Mesenchymal stem cell (in vitro differentiated cells and primary cell): ENCODE measurements at regions not wholly inside any gene's neighbourhood (a gene's known extent, or its start where the extent isn't known, plus 50 kb on each side); places are given as distances from the start of the nearest gene placed in this dataset.

Source experiments
- DNase-seq: peaks from one replicate; pipeline ENCODE4 v3.0.0-alpha.2; 2013
- H2AFZ ChIP-seq: one replicate; pipeline ENCODE4 v1.6.1; 2013; ENCODE audit warnings: low read depth, mild to moderate bottlenecking, control low read depth, inconsistent platforms, low read length, moderate library complexity
- H2AK5ac ChIP-seq: 2 replicates; pipeline ENCODE4 v1.6.1; 2013; ENCODE audit warnings: low read length, moderate library complexity, mild to moderate bottlenecking, inconsistent platforms; ENCODE audit not compliant: severe bottlenecking
- H2BK120ac ChIP-seq: one replicate; pipeline ENCODE4 v1.6.1; 2013; ENCODE audit warnings: low read depth, mild to moderate bottlenecking, inconsistent platforms, low read length, moderate library complexity
- H2BK12ac ChIP-seq, 2 experiments: one replicate each; pipeline ENCODE4 v1.6.1; 2013; ENCODE audit warnings: inconsistent platforms in 2 of 2, low read length in 2 of 2, mild to moderate bottlenecking in 2 of 2, moderate library complexity in 2 of 2, control low read depth in 1 of 2
- H2BK15ac ChIP-seq: one replicate; pipeline ENCODE4 v1.6.1; 2013; ENCODE audit warnings: mild to moderate bottlenecking, low read depth, inconsistent platforms; ENCODE audit not compliant: poor library complexity, severe bottlenecking
- H2BK5ac ChIP-seq: 2 replicates; pipeline ENCODE4 v1.6.1; 2013; ENCODE audit warnings: low read depth, mild to moderate bottlenecking, low read length, control low read depth, inconsistent platforms; ENCODE audit not compliant: poor library complexity, severe bottlenecking
- H3K14ac ChIP-seq, 2 experiments: one replicate each; pipeline ENCODE4 v1.6.1; 2013; ENCODE audit warnings: inconsistent platforms in 2 of 2, low read length in 2 of 2, control low read depth in 1 of 2, mild to moderate bottlenecking in 1 of 2, moderate library complexity in 1 of 2
- H3K18ac ChIP-seq, 2 experiments: one replicate each; pipeline ENCODE4 v1.6.1; 2013; ENCODE audit warnings: inconsistent platforms in 2 of 2, low read length in 2 of 2, control low read depth in 1 of 2, low read depth in 1 of 2, mild to moderate bottlenecking in 1 of 2
- H3K23ac ChIP-seq, 2 experiments: one replicate each; pipeline ENCODE4 v1.6.1; 2013; ENCODE audit warnings: inconsistent platforms in 2 of 2, low read length in 2 of 2, mild to moderate bottlenecking in 2 of 2, moderate library complexity in 2 of 2, control low read depth in 1 of 2
- H3K27ac ChIP-seq: 2 replicates; pipeline ENCODE4 v1.5.1; 2013; ENCODE audit warnings: mild to moderate bottlenecking, moderate library complexity, low read length, control low read depth, inconsistent platforms; ENCODE audit not compliant: poor library complexity, severe bottlenecking
- H3K27me3 ChIP-seq, 2 experiments: 2 replicates each; pipeline versions ENCODE4 v1.6.1 to v1.7.0; 2013; ENCODE audit warnings: low read length in 2 of 2, mild to moderate bottlenecking in 2 of 2, moderate library complexity in 2 of 2, control low read depth in 1 of 2, inconsistent platforms in 1 of 2; ENCODE audit not compliant: control insufficient read depth in 1 of 2, insufficient read depth in 1 of 2
- H3K36me3 ChIP-seq, 2 experiments: 2 replicates each; pipeline versions ENCODE4 v1.6.1 to v1.7.0; 2013; ENCODE audit warnings: low read length in 2 of 2, control low read depth in 1 of 2, inconsistent platforms in 1 of 2, low read depth in 1 of 2, mild to moderate bottlenecking in 1 of 2; ENCODE audit not compliant: insufficient read depth in 2 of 2, control insufficient read depth in 1 of 2
- H3K4ac ChIP-seq, 2 experiments: one replicate each; pipeline ENCODE4 v1.6.1; 2013; ENCODE audit warnings: inconsistent platforms in 2 of 2, low read length in 2 of 2, mild to moderate bottlenecking in 2 of 2, moderate library complexity in 2 of 2, control low read depth in 1 of 2, low read depth in 1 of 2
- H3K4me1 ChIP-seq: 2 replicates; pipeline ENCODE4 v1.6.1; 2013; ENCODE audit warnings: low read depth, low read length, control low read depth; ENCODE audit not compliant: control insufficient read depth, insufficient read depth
- H3K4me2 ChIP-seq: 2 replicates; pipeline ENCODE4 v1.6.1; 2013; ENCODE audit warnings: low read length, mild to moderate bottlenecking, inconsistent platforms; ENCODE audit not compliant: poor library complexity, severe bottlenecking
- H3K4me3 ChIP-seq, 2 experiments: 2 replicates each; pipeline versions ENCODE4 v1.5.1 to v1.7.0; 2013; ENCODE audit warnings: low read length in 2 of 2, mild to moderate bottlenecking in 2 of 2, control low read depth in 1 of 2, low read depth in 1 of 2; ENCODE audit not compliant: insufficient read depth in 1 of 2
- H3K79me1 ChIP-seq: replicated peaks from 2 replicates; pipeline ENCODE4 v1.6.1; 2013; ENCODE audit warnings: mild to moderate bottlenecking, control low read depth, low read length, inconsistent platforms; ENCODE audit not compliant: poor library complexity, severe bottlenecking
- H3K9ac ChIP-seq: 2 replicates; pipeline ENCODE4 v1.7.0; 2013; ENCODE audit warnings: mild to moderate bottlenecking, low read length, moderate library complexity
- H3K9me3 ChIP-seq: 2 replicates; pipeline ENCODE4 v1.7.0; 2013; ENCODE audit warnings: mild to moderate bottlenecking, low read length; ENCODE audit not compliant: control insufficient read depth
- H4K8ac ChIP-seq: one replicate; pipeline ENCODE4 v1.6.1; 2013; ENCODE audit warnings: inconsistent platforms, mild to moderate bottlenecking, low read length, moderate library complexity
- H4K91ac ChIP-seq: one replicate; pipeline ENCODE4 v1.6.1; 2013; ENCODE audit warnings: mild to moderate bottlenecking, low read length, inconsistent platforms
- WGBS: methylation state at CpG from one replicate; pipeline ENCODE4 v1.1.7; 2013; ENCODE audit warnings: mixed read lengths; 5-methylcytosine and 5-hydroxymethylcytosine counted together

- no peak overlapping the region for H2BK15ac ChIP-seq
- H3K36me3 ChIP-seq = no peaks in the 10 kb centered on the region
- H3K4ac ChIP-seq = no peak overlapping the region
- DNase-seq = no peak
- H3K4me1 ChIP-seq = no peaks in the 10 kb centered on the region
- H3K4me2 ChIP-seq = no peak overlapping the region
- no peak overlapping the region for H2BK120ac ChIP-seq
- no peak overlapping the region for H2BK5ac ChIP-seq
- WGBS = 79% methylated on average over 3 of the region's 3 CpGs
- no peak overlapping the region for H3K9ac ChIP-seq
- no peaks in the 10 kb centered on the region for H3K9me3 ChIP-seq
- no peak overlapping the region for H2AK5ac ChIP-seq
- H3K79me1 ChIP-seq = no peaks in the 10 kb centered on the region
- H3K23ac ChIP-seq = no peak overlapping the region
- H3K18ac ChIP-seq = no peak overlapping the region
- H3K27me3 ChIP-seq = no peaks in the 10 kb centered on the region
- H3K4me3 ChIP-seq = no peak overlapping the region
- no peak overlapping the region for H4K91ac ChIP-seq
- H2BK12ac ChIP-seq = no peak overlapping the region
- no peak overlapping the region for H2AFZ ChIP-seq
- H3K27ac ChIP-seq = no peak overlapping the region
- H3K14ac ChIP-seq = no peak overlapping the region
- H4K8ac ChIP-seq = no peak overlapping the region
Measured at GRCh38 chr6:74785236-74785635, 420.6 kb downstream of the COL12A1 start.

GRCh38 chr6:74782346-74782745 is 423.5 kb downstream of the COL12A1 start:
- Histone ChIP-seq H3K4me1 (no peaks in the 10 kb centered on the region), H3K18ac (no peak overlapping the region), H4K91ac (no peak overlapping the region), H4K8ac (no peak overlapping the region), H3K23ac (no peak overlapping the region), H2AFZ (no peak overlapping the region), H2BK5ac (no peak overlapping the region), H3K27me3 (no peaks in the 10 kb centered on the region), H3K4me3 (no peak overlapping the region), H3K9ac (no peak overlapping the region), H3K27ac (no peak overlapping the region), H3K79me1 (no peaks in the 10 kb centered on the region), H3K9me3 (no peaks in the 10 kb centered on the region), H2BK12ac (no peak overlapping the region), H3K14ac (no peak overlapping the region), H2AK5ac (no peak overlapping the region), H3K36me3 (no peaks in the 10 kb centered on the region), H2BK15ac (no peak overlapping the region), H2BK120ac (no peak overlapping the region), H3K4ac (no peak overlapping the region), H3K4me2 (no peak overlapping the region)
- DNase-seq = no peak
- 90% methylated on average over 1 of the region's 1 CpG for WGBS

- no peak overlapping the region for H3K14ac ChIP-seq
- H3K36me3 ChIP-seq = no peaks in the 10 kb centered on the region
- H3K4me3 ChIP-seq = no peak overlapping the region
- H3K23ac ChIP-seq = no peak overlapping the region
- no peaks in the 10 kb centered on the region for H3K9me3 ChIP-seq
- no peaks in the 10 kb centered on the region for H3K79me1 ChIP-seq
- no peak overlapping the region for H3K4me2 ChIP-seq
- no peaks in the 10 kb centered on the region for H3K27me3 ChIP-seq
- H2BK15ac ChIP-seq = no peak overlapping the region
- no peak overlapping the region for H2AFZ ChIP-seq
- H3K4me1 ChIP-seq = no peaks in the 10 kb centered on the region
- no peak overlapping the region for H4K8ac ChIP-seq
- no peak overlapping the region for H3K4ac ChIP-seq
- H3K27ac ChIP-seq = no peak overlapping the region
- no peak overlapping the region for H2AK5ac ChIP-seq
- H2BK12ac ChIP-seq = no peak overlapping the region
- H4K91ac ChIP-seq = no peak overlapping the region
- no peak overlapping the region for H3K9ac ChIP-seq
- peak; percentile 12 for DNase-seq
- H3K18ac ChIP-seq = no peak overlapping the region
- no peak overlapping the region for H2BK5ac ChIP-seq
- H2BK120ac ChIP-seq = no peak overlapping the region
Measured at GRCh38 chr6:74780831-74781230, 425.0 kb downstream of the COL12A1 start.

- Histone ChIP-seq H3K4me1 (no peaks in the 10 kb centered on the region), H4K8ac (no peak overlapping the region), H3K9me3 (no peaks in the 10 kb centered on the region), H3K9ac (no peak overlapping the region), H3K14ac (no peak overlapping the region), H3K4ac (no peak overlapping the region), H2BK120ac (no peak overlapping the region), H2BK12ac (no peak overlapping the region), H4K91ac (no peak overlapping the region), H3K4me2 (no peak overlapping the region), H3K18ac (no peak overlapping the region), H3K79me1 (no peaks in the 10 kb centered on the region), H3K27me3 (no peaks in the 10 kb centered on the region), H2AFZ (no peak overlapping the region), H3K23ac (no peak overlapping the region), H3K4me3 (no peak overlapping the region), H2BK5ac (no peak overlapping the region), H2BK15ac (no peak overlapping the region), H3K27ac (no peak overlapping the region), H2AK5ac (no peak overlapping the region), H3K36me3 (no peaks in the 10 kb centered on the region)
- DNase-seq = no peak
Measured at GRCh38 chr6:74768738-74769137, 437.1 kb downstream of the COL12A1 start.
